ENCODE measurements at regions not wholly inside any gene's neighbourhood (a gene's known extent, or its start where the extent isn't known, plus 50 kb on each side); places are given as distances from the start of the nearest gene placed in this dataset.

DNA sequence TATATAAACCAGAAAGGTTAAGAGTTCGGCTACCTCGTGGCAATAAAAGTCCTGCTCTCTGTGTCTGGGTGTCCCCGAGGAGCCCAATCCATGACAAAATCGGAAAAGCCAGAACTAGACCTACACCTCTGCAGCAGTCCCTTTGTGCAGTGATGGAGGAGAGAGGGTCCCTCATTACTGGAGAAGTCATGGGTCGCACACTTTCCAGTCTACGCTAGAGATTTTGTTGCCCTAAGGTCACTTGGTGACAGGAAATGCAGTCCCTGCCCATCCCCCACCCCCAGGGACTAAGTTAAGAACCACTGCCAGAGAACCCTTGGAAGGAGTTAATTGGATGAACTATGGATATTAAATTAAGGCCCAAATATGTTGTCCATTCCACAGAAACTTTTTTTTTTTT lies 104.4 kb upstream of the ATF7IP start:
- H3K4me3 ChIP-seq (ENCODE audit: low read length) = no peak overlapping the region
- no peak for TF ChIP-seq ZNF274 (IDR thresholded peaks at IDR 0.05; ENCODE audit: low read depth, low read length)

DNA sequence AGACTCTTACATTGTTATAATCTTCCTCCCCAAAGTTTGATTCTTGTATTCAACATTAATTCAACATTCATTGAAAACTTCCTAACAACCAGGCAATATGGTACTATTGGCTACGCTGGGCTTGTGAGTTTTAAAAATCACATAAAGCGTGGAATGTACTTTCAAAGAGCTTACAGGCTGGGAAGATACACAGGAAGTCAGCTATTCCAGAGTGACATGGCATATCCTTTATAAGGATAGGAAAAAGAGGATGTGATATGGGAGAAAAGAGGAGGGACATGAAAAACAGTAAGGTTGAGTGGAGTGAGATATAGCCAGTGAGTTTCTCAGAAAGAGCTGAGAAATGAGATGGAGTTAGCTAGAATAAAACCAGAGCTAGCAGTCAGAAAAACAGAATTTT lies 103.6 kb upstream of the ATF7IP start:
- H3K4me3 ChIP-seq (ENCODE audit: low read length) = no peak overlapping the region
- TF ChIP-seq ZNF274 (IDR thresholded peaks at IDR 0.05; ENCODE audit: low read depth, low read length) = no peak

GRCh38 chr12:14262771-14263511 lies 102.5 kb upstream of the ATF7IP start:
- TF ChIP-seq ZNF274 (IDR thresholded peaks at IDR 0.05; ENCODE audit: low read depth, low read length) = no peak
- H3K4me3 ChIP-seq (ENCODE audit: low read length) = no peak overlapping the region

- no peak overlapping the region for H3K4me3 ChIP-seq (ENCODE audit: low read length)
- TF ChIP-seq ZNF274 (IDR thresholded peaks at IDR 0.05; ENCODE audit: low read depth, low read length) = no peak
Measured at GRCh38 chr12:14263742-14264141, 101.7 kb upstream of the ATF7IP start.

DNA sequence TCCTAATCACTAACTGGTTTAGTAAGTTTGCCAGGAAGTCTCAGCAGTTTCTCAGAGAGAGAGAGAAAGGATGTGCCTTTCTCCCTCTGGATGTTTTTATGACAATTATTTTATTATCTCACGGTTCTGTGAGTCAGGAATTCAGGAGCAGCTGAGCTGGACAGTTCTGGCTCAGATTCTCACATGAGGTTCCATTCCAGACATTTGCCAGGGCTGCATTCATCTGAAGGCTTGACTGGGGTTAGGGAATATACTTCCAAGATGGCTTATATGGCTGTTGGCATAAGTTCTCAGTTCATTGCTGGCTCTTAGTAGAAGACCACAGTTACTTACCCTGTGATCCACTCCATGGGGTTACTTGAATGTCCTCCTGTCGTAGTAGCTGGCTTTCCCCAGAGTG lies 101.2 kb upstream of the ATF7IP start:
- TF ChIP-seq ZNF274 (IDR thresholded peaks at IDR 0.05; ENCODE audit: low read depth, low read length) = no peak
- H3K4me3 ChIP-seq (ENCODE audit: low read length) = no peak overlapping the region

GRCh38 chr12:14264778-14265177 lies 100.7 kb upstream of the ATF7IP start:
- no peak overlapping the region for H3K4me3 ChIP-seq (ENCODE audit: low read length)
- TF ChIP-seq ZNF274 (IDR thresholded peaks at IDR 0.05; ENCODE audit: low read depth, low read length) = no peak

DNA sequence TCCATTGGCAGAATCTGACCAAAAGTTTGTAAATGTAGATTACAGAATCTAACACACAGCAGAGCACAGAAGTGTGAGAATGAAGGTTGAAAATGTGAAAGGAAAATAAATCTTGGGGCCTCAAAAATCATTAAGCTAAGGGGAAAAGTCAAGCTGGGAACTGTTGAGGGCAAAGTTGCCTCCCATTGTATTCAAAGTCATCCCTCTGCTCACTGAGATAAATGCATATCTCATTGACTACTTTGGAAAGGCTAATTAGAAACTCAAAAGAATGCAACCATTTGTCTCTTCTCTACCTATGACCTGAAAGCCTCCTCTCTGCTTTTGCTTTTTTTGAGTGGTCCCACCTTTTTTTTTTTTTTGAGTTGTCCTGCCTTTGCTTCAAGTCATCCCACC lies 97.4 kb upstream of the ATF7IP start:
- no peak for TF ChIP-seq ZNF274 (IDR thresholded peaks at IDR 0.05; ENCODE audit: low read depth, low read length)
- H3K4me3 ChIP-seq (ENCODE audit: low read length) = no peak overlapping the region

DNA sequence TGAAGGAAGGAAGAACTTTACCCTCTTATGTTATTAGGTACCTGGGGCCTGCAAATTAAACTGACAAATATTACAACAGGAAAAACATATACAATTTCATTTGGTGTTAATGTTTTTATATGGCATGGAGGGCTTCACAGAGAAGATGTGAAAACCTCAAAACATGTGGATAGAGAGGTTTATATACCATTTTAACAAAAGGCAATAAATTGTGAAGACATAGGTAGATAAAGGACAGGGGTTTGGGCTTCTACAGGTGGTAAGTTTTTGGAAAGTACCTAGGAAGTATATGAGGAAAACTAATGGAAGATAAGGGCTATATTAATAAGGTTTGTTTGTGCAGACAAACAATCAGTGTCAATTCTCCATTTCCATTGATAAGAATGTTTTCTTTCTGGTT lies 95.1 kb upstream of the ATF7IP start:
- H3K4me3 ChIP-seq (ENCODE audit: low read length) = no peak overlapping the region
- no peak for TF ChIP-seq ZNF274 (IDR thresholded peaks at IDR 0.05; ENCODE audit: low read depth, low read length)

DNA sequence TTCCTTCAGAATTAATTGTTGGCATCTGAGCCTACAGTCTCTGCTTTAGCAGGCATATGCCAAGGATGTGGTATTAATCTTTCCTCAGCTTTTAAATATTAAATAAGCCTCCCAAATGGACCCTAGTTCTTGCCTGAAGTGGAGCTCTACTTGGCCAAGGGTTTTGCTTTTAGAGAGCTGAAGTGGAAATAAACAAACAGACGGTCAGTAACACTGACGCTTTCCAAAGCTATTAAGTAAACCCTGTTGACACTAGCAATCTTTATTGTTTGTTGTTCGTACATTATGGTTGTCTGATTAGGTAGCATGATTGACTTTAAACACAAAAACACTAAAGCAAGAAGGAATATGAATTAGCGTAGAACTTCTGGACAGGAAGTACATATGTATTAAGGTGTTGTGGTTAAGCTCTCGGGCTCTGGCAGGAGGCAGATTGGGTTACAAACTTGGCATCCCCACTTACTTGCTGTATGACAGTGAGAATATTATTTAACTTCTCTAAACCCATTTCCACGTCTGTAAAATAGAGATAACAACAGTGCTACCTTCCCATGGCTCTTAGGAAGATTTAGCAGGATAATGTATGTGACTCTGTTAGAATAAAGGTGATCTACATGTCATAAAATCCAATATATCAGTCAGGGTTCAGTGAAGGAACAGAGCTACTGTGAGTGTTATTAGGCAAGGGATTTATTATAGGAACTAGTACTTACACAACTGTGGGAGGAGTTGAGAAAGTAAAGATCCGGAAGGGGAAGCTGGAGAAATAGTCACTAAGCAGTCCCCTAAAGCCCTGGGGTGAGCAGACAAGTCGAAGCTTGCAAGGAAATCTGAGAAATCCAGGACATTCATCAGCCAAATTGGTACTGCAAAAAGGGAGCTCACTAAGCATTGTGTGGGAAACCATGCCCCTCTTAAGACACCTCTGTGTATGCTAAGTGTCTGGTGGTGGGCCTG lies 92.2 kb upstream of the ATF7IP start:
- no peak for TF ChIP-seq ZNF274 (IDR thresholded peaks at IDR 0.05; ENCODE audit: low read depth, low read length)

GRCh38 chr12:14273913-14274311 lies 91.6 kb upstream of the ATF7IP start:
- no peak for TF ChIP-seq ZNF274 (IDR thresholded peaks at IDR 0.05; ENCODE audit: low read depth, low read length)
- no peak overlapping the region for H3K4me3 ChIP-seq (ENCODE audit: low read length)

More for the DNA sequence above, 92.2 kb upstream of the ATF7IP start:
- H3K4me3 ChIP-seq (ENCODE audit: low read length) = no peak overlapping the region

DNA sequence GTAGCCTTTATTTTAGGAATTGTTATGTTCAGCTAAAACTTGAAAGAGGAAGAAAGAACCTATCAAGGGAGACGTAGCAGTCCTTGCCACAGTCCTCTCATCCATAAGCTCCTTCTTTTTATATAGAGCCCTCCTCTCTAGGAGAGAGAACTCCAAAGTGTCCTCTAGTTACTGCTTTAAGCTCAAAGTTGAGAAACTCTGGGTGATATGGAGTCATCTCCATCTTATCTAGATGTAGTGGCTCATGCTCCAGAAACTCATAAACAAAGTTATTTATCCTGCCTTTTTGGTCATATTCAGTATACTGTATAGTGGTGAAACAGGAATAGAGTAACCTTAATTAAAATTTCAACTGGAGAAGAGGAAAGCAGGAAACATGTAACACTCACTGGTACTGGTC lies 90.4 kb upstream of the ATF7IP start:
- H3K4me3 ChIP-seq (ENCODE audit: low read length) = no peak overlapping the region
- no peak for TF ChIP-seq ZNF274 (IDR thresholded peaks at IDR 0.05; ENCODE audit: low read depth, low read length)

- no peak for TF ChIP-seq ZNF274 (IDR thresholded peaks at IDR 0.05; ENCODE audit: low read depth, low read length)
Measured at GRCh38 chr12:14275886-14276285, 89.6 kb upstream of the ATF7IP start.

GRCh38 chr12:14278294-14278953 lies 87.1 kb upstream of the ATF7IP start:
- H3K4me3 ChIP-seq (ENCODE audit: low read length) = no peak overlapping the region
- no peak for TF ChIP-seq ZNF274 (IDR thresholded peaks at IDR 0.05; ENCODE audit: low read depth, low read length)

More at GRCh38 chr12:14275886-14276285, 89.6 kb upstream of the ATF7IP start:
- no peak overlapping the region for H3K4me3 ChIP-seq (ENCODE audit: low read length)

GRCh38 chr12:14279845-14280244 lies 85.6 kb upstream of the ATF7IP start:
- H3K4me3 ChIP-seq (ENCODE audit: low read length) = no peak overlapping the region
- no peak for TF ChIP-seq ZNF274 (IDR thresholded peaks at IDR 0.05; ENCODE audit: low read depth, low read length)
